ENCODE measurements at regions not wholly inside any gene's neighbourhood (a gene's known extent, or its start where the extent isn't known, plus 50 kb on each side); places are given as distances from the start of the nearest gene placed in this dataset.

GRCh38 chrX:39133971-39134370 lies 332.7 kb downstream of the MID1IP1 start:
- DNase-seq (ENCODE audit: low read depth in 3 of 3, low spot score in 1 of 3): peak in 1 of 3 donors; percentile 4

GRCh38 chrX:39137363-39137954 lies 336.2 kb downstream of the MID1IP1 start:
- no peak for DNase-seq (ENCODE audit: low read depth in 3 of 3, low spot score in 1 of 3)

DNA sequence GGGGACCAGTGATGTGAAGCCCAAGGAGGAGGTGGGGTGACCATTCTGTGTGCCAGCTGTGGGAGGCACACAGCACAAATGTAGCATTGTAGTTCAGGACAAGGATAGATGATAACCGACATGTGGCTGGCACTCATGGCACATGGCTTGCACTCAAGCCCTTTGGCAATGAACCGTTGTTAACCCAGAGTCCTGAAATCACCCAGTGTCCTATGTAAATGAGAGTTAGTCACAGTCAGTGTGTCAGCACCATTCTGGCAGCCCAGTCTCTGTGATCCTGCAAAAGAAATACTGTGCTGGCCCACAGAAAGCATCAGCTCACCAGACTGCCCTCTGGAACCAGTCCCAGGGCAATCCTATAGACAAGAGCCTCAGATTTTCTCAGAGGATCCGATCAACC lies 339.3 kb downstream of the MID1IP1 start:
- no peak for DNase-seq (ENCODE audit: low read depth in 3 of 3, low spot score in 1 of 3)

GRCh38 chrX:39144323-39144722 lies 343.1 kb downstream of the MID1IP1 start:
- DNase-seq (ENCODE audit: low read depth in 3 of 3, low spot score in 1 of 3): no peak

DNA sequence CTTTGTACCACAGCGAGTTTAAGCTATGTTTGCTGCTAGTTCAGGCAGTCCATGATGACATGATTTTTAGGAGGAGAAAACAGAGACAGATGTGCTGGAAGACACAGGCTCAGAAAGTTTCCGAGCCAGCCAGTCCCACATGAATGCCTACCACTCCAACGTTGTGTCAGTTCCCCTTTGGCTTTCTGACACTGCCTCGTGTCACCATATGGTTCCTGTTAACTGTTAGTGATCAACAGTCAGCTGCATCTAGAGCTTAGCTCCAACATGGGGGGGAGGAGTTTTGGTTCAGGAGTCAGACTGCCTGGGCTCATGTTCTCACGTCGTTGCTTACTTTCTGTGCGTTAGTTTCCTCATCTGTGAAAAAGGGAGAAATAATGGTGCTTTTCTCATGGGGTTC lies 343.7 kb downstream of the MID1IP1 start:
- no peak for DNase-seq (ENCODE audit: low read depth in 3 of 3, low spot score in 1 of 3)

- DNase-seq (ENCODE audit: low read depth in 3 of 3, low spot score in 1 of 3): no peak
Measured at GRCh38 chrX:39145859-39146258, 344.6 kb downstream of the MID1IP1 start.

- DNase-seq (ENCODE audit: low read depth in 3 of 3, low spot score in 1 of 3): peak; percentile 12 to 54 (median 17)
Measured at GRCh38 chrX:39149761-39150160, 348.5 kb downstream of the MID1IP1 start.

- DNase-seq (ENCODE audit: low read depth in 3 of 3, low spot score in 1 of 3): no peak
Measured at GRCh38 chrX:39150220-39150619, 349.0 kb downstream of the MID1IP1 start.

DNA sequence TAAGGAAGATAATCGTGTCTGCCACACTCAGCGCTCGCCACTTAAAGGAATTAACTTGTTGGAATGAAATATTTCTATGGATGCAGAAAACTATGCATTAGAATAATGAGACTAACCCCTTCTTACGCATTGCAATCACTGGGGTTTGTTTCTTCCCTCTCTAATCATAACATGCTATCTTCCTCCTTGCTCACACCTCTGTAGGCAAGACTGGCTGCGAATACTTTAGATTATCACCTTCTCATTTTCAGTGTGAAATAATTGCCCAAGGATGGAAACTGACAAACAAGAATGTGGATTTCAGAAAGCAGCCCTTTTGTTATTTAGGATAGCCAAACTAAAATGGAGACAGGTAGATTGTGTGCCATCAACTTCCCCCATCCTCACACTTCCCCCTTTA lies 349.4 kb downstream of the MID1IP1 start:
- no peak for DNase-seq (ENCODE audit: low read depth in 3 of 3, low spot score in 1 of 3)

DNA sequence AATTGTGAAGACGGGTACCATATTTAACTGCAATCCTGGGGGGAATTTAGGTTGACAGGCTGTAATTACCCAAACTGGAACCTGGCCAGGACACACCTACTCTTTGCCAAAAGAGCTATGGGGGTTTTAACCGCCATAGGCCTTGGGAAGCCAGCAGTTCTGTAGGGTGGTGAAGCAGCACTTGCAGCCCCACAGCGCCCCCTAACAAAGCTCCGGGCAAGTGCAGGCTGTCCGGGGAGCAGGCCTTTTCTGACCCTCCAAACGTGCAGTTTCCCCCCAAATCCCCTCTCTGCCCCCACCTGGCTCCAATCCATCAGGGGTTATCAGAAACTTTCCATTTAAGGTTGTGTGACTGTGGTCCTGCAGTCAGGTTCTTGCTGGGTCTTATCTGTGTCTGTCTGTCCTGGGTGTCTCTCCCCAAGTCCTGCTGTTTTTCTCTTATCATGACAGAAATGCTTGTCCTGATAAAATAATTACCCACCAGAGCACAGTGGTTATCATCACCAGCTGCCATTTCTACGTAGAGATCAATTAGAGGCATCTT lies 350.9 kb downstream of the MID1IP1 start:
- DNase-seq (ENCODE audit: low read depth in 3 of 3, low spot score in 1 of 3): peak in 1 of 3 donors; percentile 16

- no peak for DNase-seq (ENCODE audit: low read depth in 3 of 3, low spot score in 1 of 3)
Measured at GRCh38 chrX:39156051-39156450, 354.8 kb downstream of the MID1IP1 start.

- DNase-seq (ENCODE audit: low read depth in 3 of 3, low spot score in 1 of 3): no peak
Measured at GRCh38 chrX:39157006-39157405, 355.7 kb downstream of the MID1IP1 start.

- no peak for DNase-seq (ENCODE audit: low read depth in 3 of 3, low spot score in 1 of 3)
Measured at GRCh38 chrX:39157796-39158195, 356.5 kb downstream of the MID1IP1 start.

DNA sequence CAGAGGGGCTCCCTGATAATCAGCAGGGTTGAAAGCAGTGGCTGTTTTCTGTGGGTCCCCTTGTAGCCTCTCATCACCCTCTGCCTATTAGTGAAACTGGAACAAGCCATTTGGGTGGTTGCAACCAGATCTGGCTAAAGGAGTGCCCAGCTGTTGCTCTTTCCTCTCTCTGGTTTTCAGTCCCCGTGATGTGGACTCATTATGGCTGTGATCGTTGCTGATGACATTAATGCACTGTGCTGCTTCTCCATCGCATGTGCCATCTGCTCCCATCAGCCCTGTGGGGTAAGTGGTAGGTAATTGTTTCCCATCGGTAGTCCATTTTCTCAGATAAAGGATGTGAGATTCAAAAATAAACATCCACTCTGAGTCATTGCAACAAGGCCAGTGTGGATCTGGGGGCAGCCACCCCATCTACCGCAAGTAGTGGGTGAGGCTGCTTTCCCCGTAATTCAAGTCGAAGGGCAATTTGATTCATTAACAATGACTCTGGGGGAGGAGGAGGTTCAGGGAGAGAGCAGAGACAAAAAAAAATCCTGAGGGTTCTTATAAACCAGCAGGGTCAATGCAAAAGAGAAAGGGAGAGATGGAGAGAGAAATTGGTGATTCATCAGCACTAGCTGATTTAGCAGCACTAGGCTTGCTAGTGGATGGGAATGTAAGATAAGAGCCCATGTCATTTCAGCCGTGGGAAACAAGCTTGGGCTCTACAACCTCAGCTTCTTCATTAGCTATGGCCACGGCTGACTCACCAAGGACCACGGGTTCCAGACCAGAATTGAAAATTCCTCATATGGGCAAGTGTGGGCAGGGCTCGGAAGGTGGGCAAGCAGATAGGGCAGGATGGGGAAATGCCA lies 357.8 kb downstream of the MID1IP1 start:
- no peak for DNase-seq (ENCODE audit: low read depth in 3 of 3, low spot score in 1 of 3)

DNA sequence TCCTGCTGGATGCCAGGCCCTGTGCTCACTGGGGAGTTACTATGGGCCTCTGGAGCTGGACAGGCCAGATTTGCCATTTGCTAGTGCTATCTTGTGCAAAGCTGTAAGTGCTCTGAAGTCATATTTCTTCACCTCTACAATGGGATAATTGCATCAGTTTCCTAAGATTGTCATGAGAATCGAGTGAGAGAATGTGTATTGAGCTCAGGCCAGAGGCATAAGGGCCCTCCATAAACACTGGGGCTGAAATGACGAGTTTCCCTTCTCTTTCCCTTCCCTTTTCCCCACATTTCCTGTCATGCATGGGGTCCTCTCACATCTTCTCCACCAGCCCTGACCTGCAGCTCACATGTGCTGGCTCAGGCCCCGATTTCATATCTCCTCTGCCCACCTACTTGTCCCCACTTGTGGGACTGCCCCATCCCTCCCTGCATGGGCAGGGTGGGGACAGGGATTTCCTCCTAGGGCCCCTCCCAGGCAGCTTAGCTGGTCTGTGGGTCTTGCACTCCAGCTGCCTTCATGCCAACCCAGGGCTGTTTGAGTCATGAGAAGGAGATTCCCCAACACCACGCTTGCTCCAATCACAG lies 358.8 kb downstream of the MID1IP1 start:
- DNase-seq (ENCODE audit: low read depth in 3 of 3, low spot score in 1 of 3): no peak

DNA sequence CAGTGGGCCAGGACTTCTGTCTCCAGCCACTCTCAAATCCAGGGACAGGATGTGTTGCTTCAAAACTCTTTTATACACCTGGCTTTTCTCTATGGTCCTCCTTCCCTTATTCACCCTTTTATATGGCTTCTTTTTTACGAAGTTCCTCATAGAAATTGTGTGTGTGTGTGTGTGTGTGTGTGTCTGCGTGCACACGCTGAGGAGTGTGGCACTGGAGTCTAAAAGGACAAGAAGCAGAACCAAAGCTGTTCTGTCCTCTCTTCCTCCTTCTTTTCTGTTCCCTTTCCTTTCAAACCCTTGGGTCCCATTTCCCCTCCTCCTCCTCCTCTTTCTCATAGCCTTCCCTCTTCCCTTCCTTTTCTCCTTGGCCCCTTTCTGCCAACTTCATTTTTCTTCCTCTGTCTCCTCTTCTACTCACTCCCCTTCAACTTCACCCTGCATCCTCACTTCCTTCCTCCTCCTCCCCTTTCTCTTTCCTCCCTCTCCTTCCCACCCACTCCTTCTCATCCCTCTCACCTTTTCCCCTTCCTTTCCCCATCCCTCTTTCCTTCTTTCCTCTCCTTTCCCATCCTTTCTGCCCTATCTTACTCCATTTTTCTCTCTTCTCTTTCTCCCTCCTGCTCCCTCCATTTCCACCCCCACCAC lies 360.5 kb downstream of the MID1IP1 start:
- DNase-seq (ENCODE audit: low read depth in 3 of 3, low spot score in 1 of 3): no peak

DNA sequence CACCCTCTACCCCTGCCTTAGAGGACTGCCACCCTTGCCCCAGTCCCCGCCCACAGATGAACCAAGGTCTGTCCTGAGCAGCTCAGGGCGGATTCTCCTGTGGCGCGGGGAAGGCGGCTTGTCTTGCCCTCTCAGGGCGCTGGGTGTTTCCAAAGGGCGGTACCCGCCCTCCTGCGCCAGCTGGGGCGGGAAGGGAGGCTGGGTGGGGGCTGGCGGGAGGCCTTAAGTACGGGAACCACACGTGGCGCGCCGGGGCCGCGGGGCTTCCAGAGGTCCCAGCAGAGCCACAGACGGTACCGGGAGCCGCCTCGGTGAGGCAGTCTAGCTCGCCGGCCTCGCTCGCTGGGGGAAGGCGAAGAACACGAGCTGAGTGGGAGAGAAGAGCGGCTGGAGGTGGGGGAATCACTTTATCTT lies 361.1 kb downstream of the MID1IP1 start:
- peak in 1 of 3 donors; percentile 36 for DNase-seq (ENCODE audit: low read depth in 3 of 3, low spot score in 1 of 3)

GRCh38 chrX:39163581-39164126 lies 362.4 kb downstream of the MID1IP1 start:
- no peak for DNase-seq (ENCODE audit: low read depth in 3 of 3, low spot score in 1 of 3)

DNA sequence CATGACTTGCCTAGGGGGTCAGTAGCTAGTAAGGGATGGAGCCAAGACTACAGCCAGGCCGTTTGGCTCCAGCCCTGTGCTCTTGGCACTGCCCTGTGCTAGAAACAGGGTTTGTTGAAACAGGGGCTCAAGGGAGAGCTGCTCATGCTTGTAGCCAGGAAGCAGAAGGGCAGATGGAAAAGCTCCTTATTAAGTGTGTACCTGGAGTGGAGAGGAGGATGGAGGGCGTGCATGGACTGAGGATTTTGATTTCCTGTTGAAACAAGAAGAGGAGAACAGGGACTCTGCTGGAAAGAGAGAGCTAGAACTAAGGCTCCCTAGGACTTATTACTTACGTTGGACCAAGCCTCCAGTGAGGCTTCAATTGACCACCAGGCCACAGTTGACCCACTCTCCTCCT lies 363.0 kb downstream of the MID1IP1 start:
- no peak for DNase-seq (ENCODE audit: low read depth in 3 of 3, low spot score in 1 of 3)

DNA sequence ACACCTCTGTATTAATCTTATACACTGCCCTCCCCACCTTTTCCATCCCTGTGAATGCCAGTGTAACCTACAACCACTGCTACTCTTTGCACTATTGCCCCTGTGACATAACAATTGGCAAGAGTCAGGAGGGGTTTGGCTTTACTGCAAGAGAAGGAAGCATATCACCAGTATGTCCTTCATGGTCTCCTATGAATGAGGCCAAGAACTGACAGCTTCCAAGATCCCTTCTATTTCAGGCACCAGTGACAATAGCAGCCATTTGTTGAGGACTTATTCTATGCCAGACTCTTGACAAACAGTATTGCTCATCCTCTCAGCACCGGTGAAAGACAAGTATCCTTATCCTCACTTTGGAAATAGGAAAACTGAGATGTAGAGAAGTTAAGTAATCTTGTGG lies 363.9 kb downstream of the MID1IP1 start:
- DNase-seq (ENCODE audit: low read depth in 3 of 3, low spot score in 1 of 3): no peak

- DNase-seq (ENCODE audit: low read depth in 3 of 3, low spot score in 1 of 3): no peak
Measured at GRCh38 chrX:39165773-39166172, 364.5 kb downstream of the MID1IP1 start.
